ENCODE measurements at regions not wholly inside any gene's neighbourhood (a gene's known extent, or its start where the extent isn't known, plus 50 kb on each side); places are given as distances from the start of the nearest gene placed in this dataset.

- TF ChIP-seq CTCF (IDR thresholded peaks at IDR 0.05) = no peak
- Mint-ChIP-seq H3K9me3 (peaks cover 82% of the 10 kb centered on the region), H3K27ac (no peak overlapping the region), H3K27me3 (ENCODE audit: insufficient read depth) (peaks cover 3% of the 10 kb centered on the region; the same call in 1 of the 2 replicates), H3K4me3 (no peak overlapping the region), H3K36me3 (ENCODE audit: low read depth) (no peaks in the 10 kb centered on the region; the same call in 1 of the 2 replicates), H3K4me1 (ENCODE audit: low read depth) (no peaks in the 10 kb centered on the region)
- no peak for DNase-seq
These were observed 358.6 kb downstream of the IRX1 start for GRCh38 chr5:3954199-3954598.

- TF ChIP-seq CTCF (IDR thresholded peaks at IDR 0.05) = no peak
- Mint-ChIP-seq H3K27me3 (ENCODE audit: insufficient read depth) (peaks cover 3% of the 10 kb centered on the region; the same call in 1 of the 2 replicates), H3K4me1 (ENCODE audit: low read depth) (no peaks in the 10 kb centered on the region), H3K4me3 (no peak overlapping the region), H3K36me3 (ENCODE audit: low read depth) (no peaks in the 10 kb centered on the region; the same call in 1 of the 2 replicates), H3K9me3 (peaks cover 82% of the 10 kb centered on the region), H3K27ac (no peak overlapping the region)
- DNase-seq = no peak
These were observed 359.0 kb downstream of the IRX1 start for GRCh38 chr5:3954633-3955032.

- no peaks in the 10 kb centered on the region; the same call in 1 of the 2 replicates for H3K36me3 Mint-ChIP-seq (ENCODE audit: low read depth)
- no peak for TF ChIP-seq CTCF (IDR thresholded peaks at IDR 0.05)
- peaks cover 82% of the 10 kb centered on the region for H3K9me3 Mint-ChIP-seq
- DNase-seq = no peak
- H3K4me1 Mint-ChIP-seq (ENCODE audit: low read depth) = no peaks in the 10 kb centered on the region
- H3K4me3 Mint-ChIP-seq = no peak overlapping the region
- H3K27me3 Mint-ChIP-seq (ENCODE audit: insufficient read depth) = peaks cover 3% of the 10 kb centered on the region; the same call in 1 of the 2 replicates
- H3K27ac Mint-ChIP-seq = no peak overlapping the region
These were observed 362.0 kb downstream of the IRX1 start for GRCh38 chr5:3957658-3958057.

GRCh38 chr5:3958389-3958788 lies 362.8 kb downstream of the IRX1 start:
- Mint-ChIP-seq H3K36me3 (ENCODE audit: low read depth) (no peaks in the 10 kb centered on the region; the same call in 1 of the 2 replicates), H3K4me3 (no peak overlapping the region)

GRCh38 chr5:3962113-3962512 lies 366.5 kb downstream of the IRX1 start:
- DNase-seq = no peak
- no peak overlapping the region for H3K4me3 Mint-ChIP-seq
- TF ChIP-seq CTCF (IDR thresholded peaks at IDR 0.05) = no peak
- H3K4me1 Mint-ChIP-seq (ENCODE audit: low read depth) = no peaks in the 10 kb centered on the region
- H3K27ac Mint-ChIP-seq = no peak overlapping the region
- no peaks in the 10 kb centered on the region; the same call in 1 of the 2 replicates for H3K36me3 Mint-ChIP-seq (ENCODE audit: low read depth)
- H3K27me3 Mint-ChIP-seq (ENCODE audit: insufficient read depth) = no peaks in the 10 kb centered on the region
- peaks cover 70% of the 10 kb centered on the region for H3K9me3 Mint-ChIP-seq

More at GRCh38 chr5:3958389-3958788, 362.8 kb downstream of the IRX1 start:
- Mint-ChIP-seq H3K27me3 (ENCODE audit: insufficient read depth) (no peaks in the 10 kb centered on the region; the same call in 1 of the 2 replicates), H3K4me1 (ENCODE audit: low read depth) (no peaks in the 10 kb centered on the region), H3K27ac (no peak overlapping the region), H3K9me3 (peaks cover 82% of the 10 kb centered on the region)
- no peak for TF ChIP-seq CTCF (IDR thresholded peaks at IDR 0.05)
- DNase-seq = no peak

GRCh38 chr5:3963652-3964051 lies 368.0 kb downstream of the IRX1 start:
- TF ChIP-seq CTCF (IDR thresholded peaks at IDR 0.05) = no peak
- H3K36me3 Mint-ChIP-seq (ENCODE audit: low read depth) = no peaks in the 10 kb centered on the region; the same call in 1 of the 2 replicates
- peaks cover 56% of the 10 kb centered on the region for H3K9me3 Mint-ChIP-seq
- H3K27me3 Mint-ChIP-seq (ENCODE audit: insufficient read depth) = no peaks in the 10 kb centered on the region
- no peak overlapping the region for H3K4me3 Mint-ChIP-seq
- no peak overlapping the region for H3K27ac Mint-ChIP-seq
- no peak for DNase-seq
- H3K4me1 Mint-ChIP-seq (ENCODE audit: low read depth) = no peaks in the 10 kb centered on the region
